ENCODE measurements at regions not wholly inside any gene's neighbourhood (a gene's known extent, or its start where the extent isn't known, plus 50 kb on each side); places are given as distances from the start of the nearest gene placed in this dataset.

DNA sequence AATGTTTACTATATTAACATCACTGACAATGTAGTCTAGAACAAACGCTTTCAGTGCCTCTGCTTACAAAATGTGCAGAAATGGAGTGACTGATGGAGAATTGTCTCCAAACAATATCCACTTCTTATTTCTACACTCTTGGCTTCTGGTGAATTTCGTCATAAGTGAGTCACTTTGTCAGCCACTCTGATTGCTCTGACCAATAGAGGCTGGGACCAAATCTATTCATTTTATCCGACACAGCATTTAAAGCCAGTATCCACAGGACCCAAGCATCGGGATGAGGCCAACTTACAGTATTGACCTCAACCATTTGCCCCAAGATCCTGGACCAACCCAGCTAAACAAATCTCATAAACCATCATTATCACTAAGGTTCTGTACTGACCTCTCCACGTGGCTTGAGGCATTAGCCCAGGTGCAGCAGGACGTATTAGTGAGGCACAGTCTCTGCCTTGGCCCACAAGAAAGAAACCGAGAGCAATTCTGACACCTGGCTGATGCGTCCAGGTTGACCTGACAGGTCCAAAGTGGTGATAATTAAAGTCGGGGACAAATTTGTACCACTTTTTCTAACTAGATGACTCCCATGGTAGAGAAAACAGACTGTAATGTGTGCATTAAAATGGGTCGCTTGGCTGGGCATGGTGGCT lies 53.3 kb upstream of the ERO1B start:
- no peak for DNase-seq
- Histone ChIP-seq H3K4me3 (ENCODE audit: low read depth, low read length) (no peak overlapping the region), H3K27ac (no peak overlapping the region), H3K36me3 (replicated peaks) (no peaks in the 10 kb centered on the region), H3K27me3 (replicated peaks) (no peaks in the 10 kb centered on the region)
- TF ChIP-seq, protein P1, sequence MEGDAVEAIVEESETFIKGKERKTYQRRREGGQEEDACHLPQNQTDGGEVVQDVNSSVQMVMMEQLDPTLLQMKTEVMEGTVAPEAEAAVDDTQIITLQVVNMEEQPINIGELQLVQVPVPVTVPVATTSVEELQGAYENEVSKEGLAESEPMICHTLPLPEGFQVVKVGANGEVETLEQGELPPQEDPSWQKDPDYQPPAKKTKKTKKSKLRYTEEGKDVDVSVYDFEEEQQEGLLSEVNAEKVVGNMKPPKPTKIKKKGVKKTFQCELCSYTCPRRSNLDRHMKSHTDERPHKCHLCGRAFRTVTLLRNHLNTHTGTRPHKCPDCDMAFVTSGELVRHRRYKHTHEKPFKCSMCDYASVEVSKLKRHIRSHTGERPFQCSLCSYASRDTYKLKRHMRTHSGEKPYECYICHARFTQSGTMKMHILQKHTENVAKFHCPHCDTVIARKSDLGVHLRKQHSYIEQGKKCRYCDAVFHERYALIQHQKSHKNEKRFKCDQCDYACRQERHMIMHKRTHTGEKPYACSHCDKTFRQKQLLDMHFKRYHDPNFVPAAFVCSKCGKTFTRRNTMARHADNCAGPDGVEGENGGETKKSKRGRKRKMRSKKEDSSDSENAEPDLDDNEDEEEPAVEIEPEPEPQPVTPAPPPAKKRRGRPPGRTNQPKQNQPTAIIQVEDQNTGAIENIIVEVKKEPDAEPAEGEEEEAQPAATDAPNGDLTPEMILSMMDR (IDR thresholded peaks at IDR 0.05; ENCODE audit: low read depth, low read length, missing control alignments), result no peak
- in situ Hi-C loops (cut with HindIII; ENCODE audit: low pct_ligation_motif_present, low sequenced_read_pairs), result no loop called here

DNA sequence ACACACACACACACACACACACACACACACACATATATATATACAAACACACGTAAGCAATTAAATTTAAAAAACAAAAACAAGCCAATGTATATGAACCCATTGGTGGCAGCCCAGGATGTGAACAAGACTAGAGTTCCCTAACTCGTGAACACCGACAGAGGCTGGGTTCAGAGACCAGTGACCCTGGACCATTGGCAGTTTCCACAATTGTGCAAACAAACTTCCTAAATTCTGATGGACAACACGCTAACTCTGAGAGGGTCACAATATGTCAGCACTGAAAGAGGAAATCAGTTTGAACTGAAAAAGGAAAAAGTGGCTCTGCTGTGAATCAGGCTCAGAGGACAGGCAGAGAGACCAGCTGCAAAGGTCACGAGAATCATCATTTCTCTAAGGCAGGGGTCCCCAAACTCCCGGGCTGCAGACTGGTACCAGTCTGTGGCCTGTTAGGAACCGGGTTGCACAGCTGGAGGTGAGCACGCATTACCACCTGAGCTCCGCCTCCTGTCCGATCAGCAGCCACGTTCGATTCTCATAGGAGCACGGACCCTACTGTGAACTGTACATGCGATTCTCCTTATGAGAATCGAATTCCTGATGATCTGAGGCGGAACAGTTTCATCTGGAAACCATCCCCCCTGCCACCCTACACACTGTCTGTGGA lies 50.5 kb upstream of the ERO1B start:
- TF ChIP-seq, protein P1 (IDR thresholded peaks at IDR 0.05; ENCODE audit: low read depth, low read length, missing control alignments), result no peak
- Histone ChIP-seq H3K36me3 (replicated peaks) (no peaks in the 10 kb centered on the region), H3K4me3 (ENCODE audit: low read depth, low read length) (no peak overlapping the region), H3K27ac (no peak overlapping the region), H3K27me3 (replicated peaks) (no peaks in the 10 kb centered on the region)
- no peak for DNase-seq
- in situ Hi-C loops (cut with HindIII; ENCODE audit: low pct_ligation_motif_present, low sequenced_read_pairs), result no loop called here

Data from brain microvascular endothelial cell (primary cell).